ENCODE measurements at regions not wholly inside any gene's neighbourhood (a gene's known extent, or its start where the extent isn't known, plus 50 kb on each side); places are given as distances from the start of the nearest gene placed in this dataset.

GRCh38 chr4:11106759-11107158 lies 321.9 kb downstream of the HS3ST1 start:
- H3K4me3 ChIP-seq, result no peak overlapping the region
- H3K27me3 ChIP-seq (ENCODE audit: low read depth), result no peaks in the 10 kb centered on the region
- H3K4me1 ChIP-seq, result no peaks in the 10 kb centered on the region
- no peak for TF ChIP-seq CTCF (IDR thresholded peaks at IDR 0.05; ENCODE audit: borderline replicate concordance)
- intact Hi-C loops (cut with micrococcal nuclease), result no loop called here
- DNase-seq, result no peak
- peaks cover 4% of the 10 kb centered on the region for H3K9me3 ChIP-seq (replicated peaks)
- no peak overlapping the region for H3K27ac ChIP-seq (replicated peaks)
- H3K36me3 ChIP-seq, result no peaks in the 10 kb centered on the region

- H3K27me3 ChIP-seq (ENCODE audit: low read depth), result no peaks in the 10 kb centered on the region
- TF ChIP-seq CTCF (IDR thresholded peaks at IDR 0.05; ENCODE audit: borderline replicate concordance), result no peak
- H3K36me3 ChIP-seq, result no peaks in the 10 kb centered on the region
- no peak overlapping the region for H3K27ac ChIP-seq (replicated peaks)
- H3K9me3 ChIP-seq (replicated peaks), result peaks cover 4% of the 10 kb centered on the region
- H3K4me1 ChIP-seq, result no peaks in the 10 kb centered on the region
- intact Hi-C loops (cut with micrococcal nuclease), result no loop called here
- H3K4me3 ChIP-seq, result no peak overlapping the region
- DNase-seq, result no peak
These were observed 322.5 kb downstream of the HS3ST1 start for GRCh38 chr4:11106190-11106589.

GRCh38 chr4:11105715-11106114 lies 323.0 kb downstream of the HS3ST1 start:
- Histone ChIP-seq H3K27me3 (ENCODE audit: low read depth) (no peaks in the 10 kb centered on the region), H3K4me3 (no peak overlapping the region), H3K9me3 (replicated peaks) (peaks cover 4% of the 10 kb centered on the region), H3K36me3 (no peaks in the 10 kb centered on the region), H3K4me1 (no peaks in the 10 kb centered on the region), H3K27ac (replicated peaks) (no peak overlapping the region)
- DNase-seq, result no peak
- intact Hi-C loops (cut with micrococcal nuclease), result no loop called here
- no peak for TF ChIP-seq CTCF (IDR thresholded peaks at IDR 0.05; ENCODE audit: borderline replicate concordance)

GRCh38 chr4:11098461-11098860 lies 330.2 kb downstream of the HS3ST1 start:
- no peak for DNase-seq
- intact Hi-C loops (cut with micrococcal nuclease), result no loop called here
- H3K9me3 ChIP-seq (replicated peaks), result no peaks in the 10 kb centered on the region
- no peaks in the 10 kb centered on the region for H3K36me3 ChIP-seq
- no peaks in the 10 kb centered on the region for H3K4me1 ChIP-seq
- no peak for TF ChIP-seq CTCF (IDR thresholded peaks at IDR 0.05; ENCODE audit: borderline replicate concordance)
- no peak overlapping the region for H3K4me3 ChIP-seq
- no peak overlapping the region for H3K27ac ChIP-seq (replicated peaks)
- H3K27me3 ChIP-seq (ENCODE audit: low read depth), result no peaks in the 10 kb centered on the region

- intact Hi-C loops (cut with micrococcal nuclease), result no loop called here
- no peak for DNase-seq
- no peaks in the 10 kb centered on the region for H3K4me1 ChIP-seq
- H3K36me3 ChIP-seq, result no peaks in the 10 kb centered on the region
- no peaks in the 10 kb centered on the region for H3K27me3 ChIP-seq (ENCODE audit: low read depth)
- TF ChIP-seq CTCF (IDR thresholded peaks at IDR 0.05; ENCODE audit: borderline replicate concordance), result no peak
- no peak overlapping the region for H3K4me3 ChIP-seq
- no peak overlapping the region for H3K27ac ChIP-seq (replicated peaks)
- H3K9me3 ChIP-seq (replicated peaks), result no peaks in the 10 kb centered on the region
These were observed 331.0 kb downstream of the HS3ST1 start for GRCh38 chr4:11097725-11098124.

GRCh38 chr4:11081006-11081405 lies 347.7 kb downstream of the HS3ST1 start:
- H3K36me3 ChIP-seq, result no peaks in the 10 kb centered on the region
- no peak overlapping the region for H3K27ac ChIP-seq (replicated peaks)
- H3K9me3 ChIP-seq (replicated peaks), result no peaks in the 10 kb centered on the region
- no peaks in the 10 kb centered on the region for H3K27me3 ChIP-seq (ENCODE audit: low read depth)
- TF ChIP-seq CTCF (IDR thresholded peaks at IDR 0.05; ENCODE audit: borderline replicate concordance), result no peak
- intact Hi-C loops (cut with micrococcal nuclease), result no loop called here
- DNase-seq, result no peak
- no peaks in the 10 kb centered on the region for H3K4me1 ChIP-seq
- H3K4me3 ChIP-seq, result no peak overlapping the region
